ENCODE measurements at regions not wholly inside any gene's neighbourhood (a gene's known extent, or its start where the extent isn't known, plus 50 kb on each side); places are given as distances from the start of the nearest gene placed in this dataset.

- TF ChIP-seq NONO (IDR thresholded peaks at IDR 0.05) (no peak), NONO (CRISPR knock-in tag; conservative IDR thresholded peaks at IDR 0.05) (no peak), CTCF (CRISPR knock-in tag; IDR thresholded peaks at IDR 0.05) (no peak), NAIF1 (CRISPR knock-in tag; IDR thresholded peaks at IDR 0.05; ENCODE audit: borderline replicate concordance) (no peak), KDM1A (CRISPR knock-in tag; IDR thresholded peaks at IDR 0.05) (no peak), ATF7 (IDR thresholded peaks at IDR 0.05) (no peak), ATF7 (CRISPR knock-in tag; IDR thresholded peaks at IDR 0.05) (no peak), ZNF770 (CRISPR knock-in tag; IDR thresholded peaks at IDR 0.05) (no peak)
- TF ChIP-seq, protein P1, sequence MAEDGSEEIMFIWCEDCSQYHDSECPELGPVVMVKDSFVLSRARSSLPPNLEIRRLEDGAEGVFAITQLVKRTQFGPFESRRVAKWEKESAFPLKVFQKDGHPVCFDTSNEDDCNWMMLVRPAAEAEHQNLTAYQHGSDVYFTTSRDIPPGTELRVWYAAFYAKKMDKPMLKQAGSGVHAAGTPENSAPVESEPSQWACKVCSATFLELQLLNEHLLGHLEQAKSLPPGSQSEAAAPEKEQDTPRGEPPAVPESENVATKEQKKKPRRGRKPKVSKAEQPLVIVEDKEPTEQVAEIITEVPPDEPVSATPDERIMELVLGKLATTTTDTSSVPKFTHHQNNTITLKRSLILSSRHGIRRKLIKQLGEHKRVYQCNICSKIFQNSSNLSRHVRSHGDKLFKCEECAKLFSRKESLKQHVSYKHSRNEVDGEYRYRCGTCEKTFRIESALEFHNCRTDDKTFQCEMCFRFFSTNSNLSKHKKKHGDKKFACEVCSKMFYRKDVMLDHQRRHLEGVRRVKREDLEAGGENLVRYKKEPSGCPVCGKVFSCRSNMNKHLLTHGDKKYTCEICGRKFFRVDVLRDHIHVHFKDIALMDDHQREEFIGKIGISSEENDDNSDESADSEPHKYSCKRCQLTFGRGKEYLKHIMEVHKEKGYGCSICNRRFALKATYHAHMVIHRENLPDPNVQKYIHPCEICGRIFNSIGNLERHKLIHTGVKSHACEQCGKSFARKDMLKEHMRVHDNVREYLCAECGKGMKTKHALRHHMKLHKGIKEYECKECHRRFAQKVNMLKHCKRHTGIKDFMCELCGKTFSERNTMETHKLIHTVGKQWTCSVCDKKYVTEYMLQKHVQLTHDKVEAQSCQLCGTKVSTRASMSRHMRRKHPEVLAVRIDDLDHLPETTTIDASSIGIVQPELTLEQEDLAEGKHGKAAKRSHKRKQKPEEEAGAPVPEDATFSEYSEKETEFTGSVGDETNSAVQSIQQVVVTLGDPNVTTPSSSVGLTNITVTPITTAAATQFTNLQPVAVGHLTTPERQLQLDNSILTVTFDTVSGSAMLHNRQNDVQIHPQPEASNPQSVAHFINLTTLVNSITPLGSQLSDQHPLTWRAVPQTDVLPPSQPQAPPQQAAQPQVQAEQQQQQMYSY (CRISPR knock-in tag; IDR thresholded peaks at IDR 0.05), result no peak
Observed at GRCh38 chr4:20464381-20464780, 212.7 kb downstream of the SLIT2 start.
